GM12874 (cell line): ENCODE measurements at regions not wholly inside any gene's neighbourhood (a gene's known extent, or its start where the extent isn't known, plus 50 kb on each side); places are given as distances from the start of the nearest gene placed in this dataset.

Experiments
- TF ChIP-seq, protein P1 (sequence below): IDR thresholded peaks from 2 replicates; pipeline ENCODE4 v1.5.1; 2011; ENCODE audit warnings: low read depth, mild to moderate bottlenecking, control low read depth, low read length, moderate library complexity; ENCODE audit not compliant: insufficient read depth

DNA sequence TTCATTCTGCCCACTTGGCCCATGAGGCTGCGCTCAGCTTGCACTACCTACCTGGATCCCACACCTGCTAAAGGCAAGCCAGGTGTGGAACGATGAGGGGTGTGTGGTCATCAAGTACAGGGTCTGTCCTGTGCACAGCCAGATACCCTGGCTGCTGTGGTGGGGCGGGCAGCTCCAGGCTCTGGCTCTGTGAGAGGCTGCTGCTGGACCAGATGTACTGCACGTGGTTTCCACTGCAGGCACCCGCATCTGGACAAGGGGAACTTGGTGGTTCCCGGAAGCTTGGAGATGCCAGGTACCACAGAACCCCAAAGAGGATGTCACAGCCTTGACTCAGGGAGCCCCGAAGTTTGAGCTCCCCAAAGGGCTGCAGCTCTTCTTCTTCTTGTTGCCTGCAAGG, 68.1 kb upstream of the ZNF804A start:
- TF ChIP-seq, protein P1, sequence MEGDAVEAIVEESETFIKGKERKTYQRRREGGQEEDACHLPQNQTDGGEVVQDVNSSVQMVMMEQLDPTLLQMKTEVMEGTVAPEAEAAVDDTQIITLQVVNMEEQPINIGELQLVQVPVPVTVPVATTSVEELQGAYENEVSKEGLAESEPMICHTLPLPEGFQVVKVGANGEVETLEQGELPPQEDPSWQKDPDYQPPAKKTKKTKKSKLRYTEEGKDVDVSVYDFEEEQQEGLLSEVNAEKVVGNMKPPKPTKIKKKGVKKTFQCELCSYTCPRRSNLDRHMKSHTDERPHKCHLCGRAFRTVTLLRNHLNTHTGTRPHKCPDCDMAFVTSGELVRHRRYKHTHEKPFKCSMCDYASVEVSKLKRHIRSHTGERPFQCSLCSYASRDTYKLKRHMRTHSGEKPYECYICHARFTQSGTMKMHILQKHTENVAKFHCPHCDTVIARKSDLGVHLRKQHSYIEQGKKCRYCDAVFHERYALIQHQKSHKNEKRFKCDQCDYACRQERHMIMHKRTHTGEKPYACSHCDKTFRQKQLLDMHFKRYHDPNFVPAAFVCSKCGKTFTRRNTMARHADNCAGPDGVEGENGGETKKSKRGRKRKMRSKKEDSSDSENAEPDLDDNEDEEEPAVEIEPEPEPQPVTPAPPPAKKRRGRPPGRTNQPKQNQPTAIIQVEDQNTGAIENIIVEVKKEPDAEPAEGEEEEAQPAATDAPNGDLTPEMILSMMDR: no peak

GRCh38 chr2:184530959-184531358, 67.4 kb upstream of the ZNF804A start:
- TF ChIP-seq, protein P1: no peak

- TF ChIP-seq, protein P1: no peak
Observed at GRCh38 chr2:184532551-184532950, 65.8 kb upstream of the ZNF804A start.

GRCh38 chr2:184534986-184535385, 63.3 kb upstream of the ZNF804A start:
- TF ChIP-seq, protein P1: no peak

GRCh38 chr2:184540246-184540789, 58.0 kb upstream of the ZNF804A start:
- TF ChIP-seq, protein P1: no peak

DNA sequence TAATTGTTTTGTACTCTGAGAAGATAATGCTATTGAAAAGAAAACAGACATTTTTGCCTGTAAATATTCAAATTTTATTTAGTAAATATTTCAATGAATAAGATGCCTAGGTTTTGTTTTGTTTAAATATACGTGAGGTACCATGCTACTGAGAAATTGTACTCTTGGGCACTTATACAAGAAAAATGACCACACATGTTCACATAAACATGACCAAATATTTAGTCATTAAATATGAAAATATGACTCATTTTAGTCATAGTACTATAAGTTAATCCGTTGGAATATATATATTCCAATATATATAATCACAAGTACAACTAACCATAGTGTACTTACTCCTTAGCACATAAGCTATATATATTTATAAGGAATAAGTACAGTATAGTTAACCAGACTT, 56.7 kb upstream of the ZNF804A start:
- TF ChIP-seq, protein P1: no peak

GRCh38 chr2:184543832-184544231, 54.5 kb upstream of the ZNF804A start:
- TF ChIP-seq, protein P1: no peak
